Brain microvascular endothelial cell (primary cell): ENCODE measurements at regions not wholly inside any gene's neighbourhood (a gene's known extent, or its start where the extent isn't known, plus 50 kb on each side); places are given as distances from the start of the nearest gene placed in this dataset.

Experiments
- DNase-seq: peaks from one replicate; pipeline ENCODE4 v3.0.0-alpha.2; 2020
- H3K27ac ChIP-seq: fragments of 250-450 bp; sonication (Bioruptor Pico); 2 replicates; pipeline ENCODE4 v1.5.1; 2020; ENCODE audit warnings: mild to moderate bottlenecking, moderate library complexity
- H3K27me3 ChIP-seq: fragments of 250-450 bp; sonication (Bioruptor Pico); replicated peaks from 2 replicates; pipeline ENCODE4 v1.5.1; 2020; ENCODE audit warnings: mild to moderate bottlenecking
- H3K36me3 ChIP-seq: fragments of 250-450 bp; sonication (Bioruptor Pico); replicated peaks from 2 replicates; pipeline ENCODE4 v1.5.1; 2020; ENCODE audit warnings: mild to moderate bottlenecking
- H3K4me3 ChIP-seq: 2 replicates; pipeline ENCODE4 v1.5.1; 2011; ENCODE audit warnings: low read depth, mild to moderate bottlenecking, control low read depth, low read length, moderate library complexity
- in situ Hi-C: cut with HindIII; loops from 2 replicates; pipeline ENCODE4 v1.10.0; 2017; ENCODE audit warnings: low sequenced_read_pairs, low pct_ligation_motif_present
- TF ChIP-seq, protein P1 (sequence below): IDR thresholded peaks from 2 replicates; pipeline ENCODE4 v1.5.1; 2011; ENCODE audit warnings: low read depth, mild to moderate bottlenecking, moderate library complexity, low read length, control low read depth, inconsistent platforms; ENCODE audit errors: missing control alignments

DNA sequence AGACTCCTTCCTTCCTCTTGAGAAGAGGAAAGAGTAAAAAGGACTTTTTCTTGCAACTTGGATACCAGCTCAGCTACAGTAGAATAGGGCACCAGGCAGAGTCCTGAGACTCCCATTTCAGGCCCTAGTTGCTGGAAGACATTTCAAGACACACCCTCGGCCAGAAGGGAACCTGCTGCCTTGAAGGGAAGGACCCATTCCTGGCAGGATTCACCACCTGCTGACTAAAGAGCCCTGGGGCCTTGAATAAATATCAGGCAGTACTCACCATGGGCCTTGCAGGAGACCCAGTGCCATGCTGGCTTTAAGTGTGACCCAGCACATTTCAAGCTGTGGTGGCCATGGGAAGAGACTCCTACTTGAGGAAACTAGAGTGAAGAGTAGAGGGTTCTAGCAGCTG, 317.6 kb downstream of the DKK2 start:
- no peaks in the 10 kb centered on the region for H3K27me3 ChIP-seq
- in situ Hi-C loops: no loop called here

DNA sequence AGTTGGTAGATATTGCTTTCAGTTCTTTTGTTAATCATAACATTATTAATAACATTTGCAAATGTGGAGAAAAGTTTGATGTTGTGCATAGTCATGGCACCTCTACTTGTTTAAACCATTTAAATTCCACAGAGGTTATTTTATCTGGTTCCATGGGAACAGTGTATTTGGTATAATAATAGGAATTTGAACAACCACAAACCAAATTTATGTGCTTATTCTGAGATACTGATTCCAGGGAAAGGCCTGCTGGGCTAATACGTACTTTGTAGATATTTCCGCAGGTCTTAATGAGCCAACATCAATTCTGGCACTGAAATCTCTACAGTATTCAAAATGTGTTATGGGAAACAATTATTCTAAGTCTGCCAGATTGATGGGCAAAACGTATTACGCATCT, 319.0 kb downstream of the DKK2 start:
- Histone ChIP-seq H3K27me3 (no peaks in the 10 kb centered on the region), H3K27ac (no peak overlapping the region), H3K4me3 (no peak overlapping the region), H3K36me3 (no peaks in the 10 kb centered on the region)
- no peak for DNase-seq
- in situ Hi-C loops: no loop called here
- TF ChIP-seq, protein P1, sequence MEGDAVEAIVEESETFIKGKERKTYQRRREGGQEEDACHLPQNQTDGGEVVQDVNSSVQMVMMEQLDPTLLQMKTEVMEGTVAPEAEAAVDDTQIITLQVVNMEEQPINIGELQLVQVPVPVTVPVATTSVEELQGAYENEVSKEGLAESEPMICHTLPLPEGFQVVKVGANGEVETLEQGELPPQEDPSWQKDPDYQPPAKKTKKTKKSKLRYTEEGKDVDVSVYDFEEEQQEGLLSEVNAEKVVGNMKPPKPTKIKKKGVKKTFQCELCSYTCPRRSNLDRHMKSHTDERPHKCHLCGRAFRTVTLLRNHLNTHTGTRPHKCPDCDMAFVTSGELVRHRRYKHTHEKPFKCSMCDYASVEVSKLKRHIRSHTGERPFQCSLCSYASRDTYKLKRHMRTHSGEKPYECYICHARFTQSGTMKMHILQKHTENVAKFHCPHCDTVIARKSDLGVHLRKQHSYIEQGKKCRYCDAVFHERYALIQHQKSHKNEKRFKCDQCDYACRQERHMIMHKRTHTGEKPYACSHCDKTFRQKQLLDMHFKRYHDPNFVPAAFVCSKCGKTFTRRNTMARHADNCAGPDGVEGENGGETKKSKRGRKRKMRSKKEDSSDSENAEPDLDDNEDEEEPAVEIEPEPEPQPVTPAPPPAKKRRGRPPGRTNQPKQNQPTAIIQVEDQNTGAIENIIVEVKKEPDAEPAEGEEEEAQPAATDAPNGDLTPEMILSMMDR: no peak

More for the DNA sequence above, 317.6 kb downstream of the DKK2 start:
- no peak for DNase-seq
- no peak overlapping the region for H3K4me3 ChIP-seq
- H3K36me3 ChIP-seq: no peaks in the 10 kb centered on the region
- TF ChIP-seq, protein P1: no peak
- H3K27ac ChIP-seq: no peak overlapping the region

DNA sequence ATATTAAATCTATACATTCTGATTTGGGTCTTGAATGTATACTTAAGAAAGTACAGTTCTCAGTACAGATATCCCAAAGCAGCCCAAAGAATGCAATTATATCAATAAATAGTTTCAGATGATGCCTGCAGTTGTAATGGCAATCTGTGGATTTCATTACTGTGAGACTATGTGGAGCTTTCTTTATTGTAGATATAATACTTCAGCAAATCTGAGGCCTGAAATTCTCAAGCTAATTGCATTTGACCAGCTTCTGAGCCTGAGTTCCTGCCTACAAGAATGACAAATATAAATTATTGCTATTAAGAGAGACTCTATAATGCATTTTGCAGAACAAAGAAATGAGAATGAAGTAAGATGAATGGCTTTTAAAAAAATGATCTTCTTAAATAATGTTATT, 320.3 kb downstream of the DKK2 start:
- Histone ChIP-seq H3K36me3 (no peaks in the 10 kb centered on the region), H3K27me3 (no peaks in the 10 kb centered on the region), H3K27ac (no peak overlapping the region), H3K4me3 (no peak overlapping the region)
- TF ChIP-seq, protein P1: no peak
- in situ Hi-C loops: no loop called here
- DNase-seq: no peak

DNA sequence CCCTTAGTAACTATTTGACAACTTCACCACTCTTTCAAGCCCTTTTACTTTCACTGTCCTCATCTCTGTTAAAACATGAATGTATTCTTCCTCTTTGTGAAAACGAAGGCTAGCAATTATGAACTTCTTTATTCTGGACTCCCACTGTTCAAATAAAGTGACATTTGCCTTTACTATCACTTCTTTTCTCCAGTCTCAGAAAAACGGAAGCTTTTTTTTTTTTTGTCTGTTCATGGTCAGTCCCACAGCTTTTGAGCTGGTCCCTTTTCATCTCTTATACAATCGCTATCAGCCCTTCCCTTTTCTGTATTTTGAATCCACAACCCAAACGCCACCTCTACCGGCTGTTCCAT, 327.7 kb downstream of the DKK2 start:
- H3K36me3 ChIP-seq: no peaks in the 10 kb centered on the region
- no peak for DNase-seq
- H3K27me3 ChIP-seq: no peaks in the 10 kb centered on the region
- in situ Hi-C loops: no loop called here
- no peak overlapping the region for H3K27ac ChIP-seq
- no peak overlapping the region for H3K4me3 ChIP-seq
- TF ChIP-seq, protein P1: no peak

DNA sequence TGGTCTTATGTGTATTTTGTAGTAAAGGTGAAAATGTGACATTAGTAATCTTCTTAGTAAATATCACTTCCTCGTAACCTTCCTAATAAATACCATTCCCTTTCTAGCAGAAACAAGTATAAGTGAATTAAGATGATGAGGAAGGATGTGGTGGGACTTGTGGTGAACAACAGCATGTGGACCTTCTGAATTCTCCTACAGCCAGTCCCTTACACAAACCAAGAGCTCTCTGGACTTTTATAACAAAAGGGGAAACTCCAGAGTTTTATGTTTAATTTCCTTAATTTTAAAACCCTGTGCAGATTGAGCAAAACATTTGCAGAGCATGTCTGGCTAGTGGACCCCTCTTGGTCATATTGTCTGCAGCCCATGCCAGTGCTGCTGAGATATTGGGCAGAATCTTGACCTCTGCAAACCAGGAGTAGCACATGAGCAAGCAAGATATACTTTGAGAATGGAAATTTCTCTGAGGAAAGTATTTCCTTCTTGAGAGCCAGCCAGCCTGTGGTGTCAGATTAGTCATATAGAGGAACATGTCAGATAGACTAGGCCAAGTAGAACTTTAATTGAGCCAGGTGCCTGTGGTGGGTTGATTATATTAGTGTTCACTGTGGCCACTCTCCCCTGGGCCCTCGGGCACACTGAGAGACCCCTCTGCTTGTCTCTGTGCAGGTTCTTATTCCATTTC, 328.2 kb downstream of the DKK2 start:
- Histone ChIP-seq H3K27ac (no peak overlapping the region), H3K36me3 (no peaks in the 10 kb centered on the region), H3K27me3 (no peaks in the 10 kb centered on the region), H3K4me3 (no peak overlapping the region)
- in situ Hi-C loops: no loop called here
- TF ChIP-seq, protein P1: no peak
- DNase-seq: peak; percentile 57
